ENCODE measurements at regions not wholly inside any gene's neighbourhood (a gene's known extent, or its start where the extent isn't known, plus 50 kb on each side); places are given as distances from the start of the nearest gene placed in this dataset.
"Not testable (repeated sequence)": the region's sequence is repeated elsewhere in the genome, so short reads cannot be mapped to it uniquely, and the experiment has no call there.

DNA sequence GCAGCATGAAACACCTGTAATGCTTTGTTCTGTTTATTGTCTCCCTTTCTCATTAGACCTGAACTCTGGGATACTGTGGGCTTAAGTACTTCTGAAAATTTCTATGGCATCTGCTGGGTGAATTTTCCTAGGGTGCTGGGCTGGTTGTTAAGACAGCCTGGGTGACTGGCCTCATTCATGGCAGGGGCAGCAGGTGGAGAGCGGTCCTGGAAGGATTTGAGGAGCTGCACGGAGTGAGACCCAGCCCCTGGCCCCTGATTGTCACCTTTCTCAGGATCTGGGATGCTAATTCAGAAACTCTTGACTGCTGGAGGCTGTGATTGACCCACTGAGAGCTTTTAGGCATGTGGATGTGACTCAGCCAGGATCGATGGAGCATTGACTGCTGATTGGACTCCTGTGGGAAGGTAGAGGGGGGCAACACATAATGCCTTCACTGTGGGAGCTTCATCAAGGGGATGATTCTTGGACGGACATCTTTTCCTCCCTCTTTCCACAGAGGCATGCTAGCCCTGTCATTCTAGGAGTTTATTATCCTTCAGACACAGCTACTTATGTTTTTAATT lies 252.0 kb downstream of the GOLGA6L6 start:
- not testable (repeated sequence) for TF ChIP-seq POLR2A (IDR thresholded peaks at IDR 0.05; ENCODE audit: extremely low read depth, insufficient read length); CTCF (IDR thresholded peaks at IDR 0.05; ENCODE audit: low read depth, low read length); MYC (IDR thresholded peaks at IDR 0.05; ENCODE audit: low read depth, low read length)

All from NB4 (cell line).